Natural killer cell (primary cell): ENCODE measurements at regions not wholly inside any gene's neighbourhood (a gene's known extent, or its start where the extent isn't known, plus 50 kb on each side); places are given as distances from the start of the nearest gene placed in this dataset.

Experiments used
- ATAC-seq, 3 donors: fragments of 150-1000 bp in 2 of 3; fragments of 200-7000 bp in 1 of 3; cut with Tn5 transposase; 1 replicate in 1 of 3; 2 replicates in 2 of 3; pipeline ENCODE4 v1.10.0; 2021; ENCODE audit warnings: mild to moderate bottlenecking in 2 of 3, moderate library complexity in 2 of 3
- DNase-seq, 2 donors: peaks; one replicate each; pipeline versions ENCODE4 v3.0.0 to v3.0.0-alpha.2; 2013 to 2021; ENCODE audit warnings: mixed read lengths in 1 of 2
- H3K27ac ChIP-seq: one replicate; pipeline ENCODE4 v1.5.1; 2013; ENCODE audit warnings: mild to moderate bottlenecking, low read length
- H3K27me3 ChIP-seq: one replicate; pipeline ENCODE4 v1.6.1; 2013; ENCODE audit warnings: low read length; ENCODE audit not compliant: control insufficient read depth, insufficient read depth
- H3K36me3 ChIP-seq: one replicate; pipeline ENCODE4 v1.6.1; 2013; ENCODE audit warnings: low read length; ENCODE audit not compliant: control insufficient read depth, insufficient read depth
- H3K4me1 ChIP-seq: one replicate; pipeline ENCODE4 v1.6.1; 2013; ENCODE audit warnings: low read length; ENCODE audit not compliant: control insufficient read depth, insufficient read depth
- H3K4me3 ChIP-seq: one replicate; pipeline ENCODE4 v1.5.1; 2013; ENCODE audit warnings: low read length
- H3K9me3 ChIP-seq: one replicate; pipeline ENCODE4 v1.6.1; 2013; ENCODE audit warnings: low read length; ENCODE audit not compliant: control insufficient read depth, insufficient read depth
- H3K27ac Mint-ChIP-seq, 2 donors: one replicate each; pipeline ENCODE4 v1.8.0; 2022; ENCODE audit warnings: mild to moderate bottlenecking in 2 of 2, mixed read lengths in 2 of 2, moderate library complexity in 1 of 2
- H3K27me3 Mint-ChIP-seq, 2 donors: one replicate each; pipeline ENCODE4 v1.8.0; 2022; ENCODE audit warnings: low read depth in 2 of 2, mixed read lengths in 2 of 2
- H3K36me3 Mint-ChIP-seq: one replicate; pipeline ENCODE4 v1.8.0; 2022; ENCODE audit warnings: mixed read lengths
- H3K4me1 Mint-ChIP-seq, 2 donors: one replicate each; pipeline ENCODE4 v1.8.0; 2022; ENCODE audit warnings: mixed read lengths in 2 of 2
- H3K4me3 Mint-ChIP-seq: one replicate; pipeline ENCODE4 v1.8.0; 2022; ENCODE audit warnings: mild to moderate bottlenecking, moderate library complexity, mixed read lengths
- H3K9me3 Mint-ChIP-seq, 2 donors: one replicate each; pipeline ENCODE4 v1.8.0; 2022; ENCODE audit warnings: mixed read lengths in 2 of 2
- WGBS: methylation state at CpG from one replicate; pipeline ENCODE4 v1.1.7; 2013; ENCODE audit warnings: missing lambda C conversion rate; ENCODE audit not compliant: insufficient coverage; 5-methylcytosine and 5-hydroxymethylcytosine counted together
- intact Hi-C: fragments of 100-400 bp; cut with micrococcal nuclease; formaldehyde crosslinking; loops from one replicate; pipeline ENCODE4 v1.14.2; 2022
- TF ChIP-seq, protein P1 (sequence below): fragments of 200-600 bp; IDR thresholded peaks from one replicate; pipeline ENCODE4 v1.8.0; 2022; ENCODE audit warnings: antibody characterized with exemption

DNA sequence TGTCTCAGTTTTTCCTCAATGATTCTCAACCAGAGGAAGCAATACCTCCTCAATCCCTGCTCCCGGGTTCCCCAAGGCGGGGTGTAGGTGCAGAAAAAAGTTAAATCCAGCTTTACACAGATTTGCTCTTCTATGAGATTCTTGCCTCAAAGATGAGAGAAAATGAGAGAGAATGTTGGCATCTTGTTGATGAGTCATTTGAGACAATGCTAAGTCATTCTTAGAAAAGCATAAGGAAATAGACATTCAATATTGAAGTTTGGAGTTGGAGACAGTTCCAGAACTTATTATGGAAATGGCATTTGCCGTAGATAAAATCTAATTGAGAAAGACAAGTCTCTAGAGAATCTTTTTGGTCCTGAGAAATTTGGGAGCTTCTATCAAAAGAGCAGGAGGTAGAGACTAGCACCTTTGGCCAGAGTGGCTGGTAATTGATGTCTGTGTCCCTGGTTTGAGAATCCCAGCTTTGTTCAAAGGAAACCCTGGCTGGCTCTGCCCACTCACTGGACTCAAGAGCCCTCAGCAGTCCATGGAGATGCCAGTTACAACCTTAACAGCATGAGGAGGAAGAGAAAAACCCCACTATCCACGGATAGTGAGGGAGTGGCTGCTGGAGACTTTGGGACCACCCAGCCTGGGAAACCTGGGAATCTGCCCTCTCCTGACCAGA lies 181.2 kb downstream of the FAM124B start:
- TF ChIP-seq, protein P1, sequence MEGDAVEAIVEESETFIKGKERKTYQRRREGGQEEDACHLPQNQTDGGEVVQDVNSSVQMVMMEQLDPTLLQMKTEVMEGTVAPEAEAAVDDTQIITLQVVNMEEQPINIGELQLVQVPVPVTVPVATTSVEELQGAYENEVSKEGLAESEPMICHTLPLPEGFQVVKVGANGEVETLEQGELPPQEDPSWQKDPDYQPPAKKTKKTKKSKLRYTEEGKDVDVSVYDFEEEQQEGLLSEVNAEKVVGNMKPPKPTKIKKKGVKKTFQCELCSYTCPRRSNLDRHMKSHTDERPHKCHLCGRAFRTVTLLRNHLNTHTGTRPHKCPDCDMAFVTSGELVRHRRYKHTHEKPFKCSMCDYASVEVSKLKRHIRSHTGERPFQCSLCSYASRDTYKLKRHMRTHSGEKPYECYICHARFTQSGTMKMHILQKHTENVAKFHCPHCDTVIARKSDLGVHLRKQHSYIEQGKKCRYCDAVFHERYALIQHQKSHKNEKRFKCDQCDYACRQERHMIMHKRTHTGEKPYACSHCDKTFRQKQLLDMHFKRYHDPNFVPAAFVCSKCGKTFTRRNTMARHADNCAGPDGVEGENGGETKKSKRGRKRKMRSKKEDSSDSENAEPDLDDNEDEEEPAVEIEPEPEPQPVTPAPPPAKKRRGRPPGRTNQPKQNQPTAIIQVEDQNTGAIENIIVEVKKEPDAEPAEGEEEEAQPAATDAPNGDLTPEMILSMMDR: no peak
- H3K9me3 Mint-ChIP-seq: no peaks in the 10 kb centered on the region

DNA sequence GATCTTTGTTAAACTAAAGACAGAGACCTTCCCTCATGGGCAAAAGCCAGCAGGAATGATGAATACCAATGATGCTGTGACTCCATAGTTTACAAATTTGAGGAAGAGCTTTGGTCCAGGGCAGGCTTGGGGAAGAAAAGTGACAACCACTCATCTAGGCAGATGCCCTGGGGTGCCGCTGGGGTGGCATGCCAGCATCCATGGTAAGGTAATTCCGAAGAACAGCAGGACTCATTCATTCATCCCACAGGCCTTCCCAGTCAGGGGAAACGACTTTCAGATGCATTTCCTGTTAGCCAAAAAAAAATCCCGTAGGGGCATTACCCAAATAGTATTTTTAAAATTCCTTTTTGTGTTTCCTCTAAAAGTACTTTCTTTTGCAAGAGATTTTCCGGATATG lies 180.7 kb upstream of the SERPINE2 start:
- Mint-ChIP-seq H3K4me1 (no peaks in the 10 kb centered on the region), H3K36me3 (no peaks in the 10 kb centered on the region), H3K27me3 (peaks cover 13 to 34% of the 10 kb centered on the region in 2 donors), H3K27ac (no peak overlapping the region), H3K9me3 (no peaks in the 10 kb centered on the region), H3K4me3 (no peak overlapping the region)
- H3K36me3 ChIP-seq: no peaks in the 10 kb centered on the region
- TF ChIP-seq, protein P1: no peak
- no peaks in the 10 kb centered on the region for H3K4me1 ChIP-seq
- 81% methylated on average over 5 of the region's 5 CpGs for WGBS
- intact Hi-C loops: no loop called here
- H3K27ac ChIP-seq: no peak overlapping the region
- no peak for ATAC-seq
- H3K9me3 ChIP-seq: no peaks in the 10 kb centered on the region
- DNase-seq: no peak
- no peaks in the 10 kb centered on the region for H3K27me3 ChIP-seq
- no peak overlapping the region for H3K4me3 ChIP-seq

More for the DNA sequence above, 181.2 kb downstream of the FAM124B start:
- no peak overlapping the region for H3K27ac ChIP-seq
- 83% methylated on average over 1 of the region's 4 CpGs for WGBS
- Mint-ChIP-seq H3K27me3 (peaks cover 15 to 36% of the 10 kb centered on the region in 2 donors), H3K4me1 (no peaks in the 10 kb centered on the region), H3K4me3 (no peak overlapping the region), H3K27ac (no peak overlapping the region), H3K36me3 (no peaks in the 10 kb centered on the region)
- no peak overlapping the region for H3K4me3 ChIP-seq
- no peaks in the 10 kb centered on the region for H3K27me3 ChIP-seq
- intact Hi-C loops: no loop called here
- H3K9me3 ChIP-seq: no peaks in the 10 kb centered on the region
- DNase-seq: no peak
- ATAC-seq: no peak
- H3K4me1 ChIP-seq: no peaks in the 10 kb centered on the region
- no peaks in the 10 kb centered on the region for H3K36me3 ChIP-seq

DNA sequence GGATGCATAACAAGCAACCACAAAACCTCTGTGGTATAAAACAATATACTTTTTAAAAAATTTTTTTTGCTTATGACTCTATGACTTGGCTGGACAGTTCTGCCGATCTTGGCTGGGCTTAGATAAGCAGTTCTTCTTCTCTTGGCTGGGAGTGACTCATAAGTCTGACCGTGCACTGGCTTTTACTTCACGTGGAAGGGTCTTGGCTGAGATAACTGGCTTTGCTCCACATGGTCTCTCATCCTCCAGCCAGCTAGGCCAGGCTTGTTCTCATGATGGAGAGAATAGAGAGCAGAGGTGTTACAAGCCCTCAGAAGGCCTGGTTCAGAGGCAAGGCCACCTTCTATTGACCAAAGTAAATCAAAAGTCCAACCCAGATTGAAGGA lies 178.9 kb upstream of the SERPINE2 start:
- intact Hi-C loops: no loop called here
- H3K4me1 ChIP-seq: no peaks in the 10 kb centered on the region
- 67% methylated on average over 3 of the region's 3 CpGs for WGBS
- Mint-ChIP-seq H3K9me3 (no peaks in the 10 kb centered on the region), H3K36me3 (no peaks in the 10 kb centered on the region), H3K27me3 (peaks cover 21 to 23% of the 10 kb centered on the region in 2 donors), H3K4me1 (no peaks in the 10 kb centered on the region), H3K27ac (no peak overlapping the region), H3K4me3 (no peak overlapping the region)
- H3K27me3 ChIP-seq: no peaks in the 10 kb centered on the region
- ATAC-seq: no peak
- no peak overlapping the region for H3K27ac ChIP-seq
- H3K36me3 ChIP-seq: no peaks in the 10 kb centered on the region
- TF ChIP-seq, protein P1: no peak
- no peaks in the 10 kb centered on the region for H3K9me3 ChIP-seq
- no peak for DNase-seq
- no peak overlapping the region for H3K4me3 ChIP-seq
